GM12878 (cell line): ENCODE measurements at regions not wholly inside any gene's neighbourhood (a gene's known extent, or its start where the extent isn't known, plus 50 kb on each side); places are given as distances from the start of the nearest gene placed in this dataset.

Experiments
- ATAC-seq: fragments of 200-7000 bp; cut with Tn5 transposase; 3 replicates; pipeline ENCODE4 v1.9.1; 2020; ENCODE audit warnings: mild to moderate bottlenecking, moderate library complexity
- BruUV-seq: library from RNA; stranded (reverse); fragments of 400-500 nt; replicated peaks from 2 replicates; lab custom pipeline; 2021; lab: Mats Ljungman, UMichigan
- CTCF ChIA-PET: fragments of 300-600 bp; sonication (Branson Sonifier 250); formaldehyde crosslinking; extraction: SDS; loops from one replicate; lab custom pipeline; 2021; ENCODE audit warnings: inconsistent platforms; lab: Yijun Ruan, JAX
- POLR2A ChIA-PET: fragments of 350-600 bp; formaldehyde crosslinking; extraction: SDS; loops from one replicate; lab custom pipeline; 2021; ENCODE audit warnings: inconsistent platforms; lab: Charles Lee
- RAD21 ChIA-PET: fragments of 300-600 bp; sonication (Branson Sonifier 250); formaldehyde crosslinking; loops from one replicate; lab custom pipeline; 2023; ENCODE audit warnings: antibody characterized with exemption; ENCODE audit not compliant: unreplicated experiment; lab: Charles Lee
- SMC1A ChIA-PET: fragments of 300-600 bp; sonication (Branson Sonifier 250); formaldehyde crosslinking; loops from one replicate; lab custom pipeline; 2023; ENCODE audit not compliant: unreplicated experiment, uncharacterized antibody; lab: Charles Lee
- DNase-seq: peaks from one replicate; pipeline ENCODE4 v3.0.0-alpha.2; 2011; ENCODE audit warnings: low read depth, low spot score
- FAIRE-seq: peaks from 3 replicates; lab custom pipeline; 2011; peaks lifted over from hg19 to GRCh38; lab: Jason Lieb, UNC
- H2AFZ ChIP-seq: 2 replicates; pipeline ENCODE4 v1.6.0; 2011; ENCODE audit warnings: low read depth, low read length, control low read depth; ENCODE audit not compliant: control insufficient read depth
- H3K27ac ChIP-seq: 2 replicates; pipeline ENCODE4 v1.5.1; 2011; ENCODE audit warnings: control low read depth; ENCODE audit not compliant: control insufficient read depth, insufficient read depth
- H3K27me3 ChIP-seq, 2 experiments: replicated peaks in 1 of 2; 2 replicates each; pipeline versions ENCODE4 v1.6.0 to v1.6.1; 2011; ENCODE audit warnings: low read length in 1 of 2; ENCODE audit not compliant: control insufficient read depth in 2 of 2, insufficient read depth in 2 of 2
- H3K36me3 ChIP-seq, 2 experiments: 2 replicates each; pipeline ENCODE4 v1.5.1; 2011; ENCODE audit warnings: low read length in 1 of 2; ENCODE audit not compliant: control insufficient read depth in 2 of 2, insufficient read depth in 2 of 2
- H3K4me1 ChIP-seq: 2 replicates; pipeline ENCODE4 v1.6.1; 2011; ENCODE audit warnings: mild to moderate bottlenecking, low read length, moderate library complexity, mixed read lengths; ENCODE audit not compliant: control insufficient read depth, insufficient read depth
- H3K4me2 ChIP-seq: 2 replicates; pipeline ENCODE4 v1.6.0; 2011; ENCODE audit warnings: control low read depth; ENCODE audit not compliant: control insufficient read depth, insufficient read depth
- H3K4me3 ChIP-seq: fragments of 200-600 bp; sonication (generic); 2 replicates; pipeline ENCODE4 v1.5.1; 2016
- H3K79me2 ChIP-seq: 2 replicates; pipeline ENCODE4 v1.6.0; 2011; ENCODE audit warnings: low read length; ENCODE audit not compliant: control insufficient read depth, insufficient read depth
- H3K9ac ChIP-seq: 2 replicates; pipeline ENCODE4 v1.8.0; 2011; ENCODE audit warnings: low read length, control low read depth, mixed read lengths; ENCODE audit not compliant: control insufficient read depth, insufficient read depth
- H3K9me3 ChIP-seq: replicated peaks from 3 replicates; pipeline ENCODE4 v1.5.1; 2011; ENCODE audit warnings: mild to moderate bottlenecking, low read length; ENCODE audit not compliant: control insufficient read depth, insufficient read depth
- H4K20me1 ChIP-seq: 2 replicates; pipeline ENCODE4 v1.6.0; 2011; ENCODE audit not compliant: control insufficient read depth, insufficient read depth
- CBX3 ChIP-seq: fragments of 200-600 bp; sonication (generic); IDR thresholded peaks from 2 replicates; pipeline ENCODE4 v1.6.1; 2016; ENCODE audit warnings: low read depth, borderline replicate concordance
- CUX1 ChIP-seq: IDR thresholded peaks from 2 replicates; pipeline ENCODE4 v1.6.1; 2012; ENCODE audit warnings: improper control_type of control experiment, low read depth, low read length; ENCODE audit not compliant: insufficient replicate concordance
- ESRRA ChIP-seq: IDR thresholded peaks from 2 replicates; pipeline ENCODE4 v1.6.1; 2012; ENCODE audit warnings: mild to moderate bottlenecking, low read length, improper control_type of control experiment
- MYC ChIP-seq: IDR thresholded peaks from 2 replicates; pipeline ENCODE4 v1.6.1; 2011; ENCODE audit warnings: mild to moderate bottlenecking, low read length, moderate library complexity, inconsistent platforms; ENCODE audit not compliant: insufficient read depth, insufficient replicate concordance, insufficient read length, severe bottlenecking
- RB1 ChIP-seq: fragments of 450-650 bp; formaldehyde crosslinking; IDR thresholded peaks from 2 replicates; pipeline ENCODE4 v1.6.1; 2017; ENCODE audit warnings: mild to moderate bottlenecking, borderline replicate concordance
- SIX5 ChIP-seq: IDR thresholded peaks from 2 replicates; pipeline ENCODE4 v1.6.1; 2011; ENCODE audit warnings: mild to moderate bottlenecking, low read depth, low read length, moderate library complexity; ENCODE audit not compliant: severe bottlenecking
- SKIL ChIP-seq: fragments of 450-650 bp; IDR thresholded peaks from 2 replicates; pipeline ENCODE4 v1.6.1; 2017; ENCODE audit warnings: mild to moderate bottlenecking, low read depth, inconsistent platforms; ENCODE audit not compliant: poor library complexity, severe bottlenecking
- SMARCA5 ChIP-seq: fragments of 450-650 bp; IDR thresholded peaks from 2 replicates; pipeline ENCODE4 v1.6.1; 2017; ENCODE audit warnings: mild to moderate bottlenecking
- SRF ChIP-seq, 2 experiments: IDR thresholded peaks; 2 replicates each; pipeline ENCODE4 v1.6.1; 2011; ENCODE audit warnings: low read depth in 2 of 2, low read length in 2 of 2, mild to moderate bottlenecking in 1 of 2, moderate library complexity in 1 of 2
- TCF7 ChIP-seq: IDR thresholded peaks from 2 replicates; pipeline ENCODE4 v1.6.1; 2014; ENCODE audit warnings: antibody characterized with exemption, borderline replicate concordance
- ZNF207 ChIP-seq: fragments of 450-650 bp; IDR thresholded peaks from 2 replicates; pipeline ENCODE4 v1.6.1; 2014; ENCODE audit warnings: antibody characterized with exemption, mild to moderate bottlenecking, borderline replicate concordance
- ZNF622 ChIP-seq: fragments of 450-650 bp; IDR thresholded peaks from 2 replicates; pipeline ENCODE4 v1.6.1; 2017; ENCODE audit warnings: mild to moderate bottlenecking, inconsistent platforms
- WGBS: methylation state at CpG from one replicate; pipeline ENCODE4 v1.1.6; 2016; ENCODE audit warnings: low lambda C conversion rate; ENCODE audit not compliant: insufficient replicate concordance, insufficient coverage; ENCODE audit errors: missing lambda C conversion rate; 5-methylcytosine and 5-hydroxymethylcytosine counted together
- in situ Hi-C: fragments of 300-500 bp; cut with MboI; formaldehyde crosslinking; loops from 9 replicates; pipeline ENCODE4 v1.14.3; 2018; ENCODE audit warnings: mixed read lengths
- intact Hi-C: fragments of 100-400 bp; cut with micrococcal nuclease; formaldehyde crosslinking; loops from one replicate; pipeline ENCODE4 v1.14.2; 2022; ENCODE audit not compliant: unreplicated experiment
- TF ChIP-seq, protein P1 (sequence below): fragments of 450-650 bp; IDR thresholded peaks from 2 replicates; pipeline ENCODE4 v1.6.1; 2016; ENCODE audit warnings: mild to moderate bottlenecking
- TF ChIP-seq, protein P2 (sequence below): IDR thresholded peaks from 2 replicates; pipeline ENCODE4 v1.6.1; 2012; ENCODE audit warnings: low read depth, low read length, improper control_type of control experiment

- no TSS peak for BruUV-seq
- no peak for ATAC-seq
- RAD21 ChIA-PET, result no interaction called here
- WGBS, result 24% methylated on average over 14 of the region's 14 CpGs
- SMC1A ChIA-PET, result no interaction called here
- no peak for DNase-seq
- Histone ChIP-seq H3K36me3 (no peaks in the 10 kb centered on the region), H2AFZ (no peak overlapping the region), H3K79me2 (no peaks in the 10 kb centered on the region), H4K20me1 (no peaks in the 10 kb centered on the region), H3K4me3 (no peak overlapping the region), H3K4me2 (no peak overlapping the region), H3K27me3 (0 out of 4 replicates have a peak, but pooled peaks cover 0 to 1% of the 10 kb centered on the region in 2 experiments), H3K9me3 (no peaks in the 10 kb centered on the region; the same call in 2 of the 3 replicates), H3K9ac (no peak overlapping the region), H3K4me1 (no peaks in the 10 kb centered on the region), H3K27ac (no peak overlapping the region)
- CTCF ChIA-PET, result no interaction called here
- POLR2A ChIA-PET, result interaction anchor here (0.6 kb wide), 1 partner anchor 52 kb away, joined by 3 read pairs; no protein-coding TSS in a partner anchor
- in situ Hi-C loops (no loop called here), intact Hi-C loops (no loop called here)
- no peak for FAIRE-seq
- TF ChIP-seq ZNF207 (no peak), SKIL (no peak), SRF (IDR thresholded peaks at IDR 0.05; ENCODE audit: low read depth in 2 of 2, low read length in 2 of 2) (no peak), MYC (no peak), SIX5 (no peak), SMARCA5 (no peak), TCF7 (no peak), ESRRA (no peak), RB1 (no peak), CUX1 (no peak), ZNF622 (no peak), CBX3 (no peak)
- TF ChIP-seq, protein P1, sequence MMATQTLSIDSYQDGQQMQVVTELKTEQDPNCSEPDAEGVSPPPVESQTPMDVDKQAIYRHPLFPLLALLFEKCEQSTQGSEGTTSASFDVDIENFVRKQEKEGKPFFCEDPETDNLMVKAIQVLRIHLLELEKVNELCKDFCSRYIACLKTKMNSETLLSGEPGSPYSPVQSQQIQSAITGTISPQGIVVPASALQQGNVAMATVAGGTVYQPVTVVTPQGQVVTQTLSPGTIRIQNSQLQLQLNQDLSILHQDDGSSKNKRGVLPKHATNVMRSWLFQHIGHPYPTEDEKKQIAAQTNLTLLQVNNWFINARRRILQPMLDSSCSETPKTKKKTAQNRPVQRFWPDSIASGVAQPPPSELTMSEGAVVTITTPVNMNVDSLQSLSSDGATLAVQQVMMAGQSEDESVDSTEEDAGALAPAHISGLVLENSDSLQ, result no peak
- TF ChIP-seq, protein P2, sequence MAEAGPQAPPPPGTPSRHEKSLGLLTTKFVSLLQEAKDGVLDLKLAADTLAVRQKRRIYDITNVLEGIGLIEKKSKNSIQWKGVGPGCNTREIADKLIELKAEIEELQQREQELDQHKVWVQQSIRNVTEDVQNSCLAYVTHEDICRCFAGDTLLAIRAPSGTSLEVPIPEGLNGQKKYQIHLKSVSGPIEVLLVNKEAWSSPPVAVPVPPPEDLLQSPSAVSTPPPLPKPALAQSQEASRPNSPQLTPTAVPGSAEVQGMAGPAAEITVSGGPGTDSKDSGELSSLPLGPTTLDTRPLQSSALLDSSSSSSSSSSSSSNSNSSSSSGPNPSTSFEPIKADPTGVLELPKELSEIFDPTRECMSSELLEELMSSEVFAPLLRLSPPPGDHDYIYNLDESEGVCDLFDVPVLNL, result no peak
Measured at GRCh38 chr12:124222368-124223245, 72.3 kb upstream of the RFLNA start.
